Putamen (tissue), 1 donor: ENCODE measurements at regions not wholly inside any gene's neighbourhood (a gene's known extent, or its start where the extent isn't known, plus 50 kb on each side); places are given as distances from the start of the nearest gene placed in this dataset.

Experiments
- DNase-seq: peaks from one replicate; pipeline ENCODE4 v3.0.0-alpha.2; 2016; ENCODE audit warnings: low spot score

DNA sequence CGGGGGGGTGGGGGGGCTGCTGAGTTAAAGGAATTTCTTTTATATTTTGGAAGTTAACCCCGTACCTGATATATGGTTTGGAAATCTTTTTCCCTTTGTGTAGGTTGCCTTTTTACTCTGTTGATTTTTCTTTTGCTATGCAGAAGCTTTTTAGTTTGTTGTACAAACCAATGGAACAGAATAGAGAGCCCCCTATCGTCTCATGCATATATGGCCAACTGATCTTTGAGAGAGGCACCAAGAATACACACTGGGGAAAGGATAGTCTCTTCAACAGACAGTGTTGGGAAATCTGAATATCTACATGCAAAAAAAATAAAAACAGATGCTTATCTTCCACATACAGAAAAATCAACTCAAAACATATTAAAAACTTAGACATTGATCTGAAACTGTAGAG, 647.8 kb upstream of the KLHL29 start:
- DNase-seq: no peak

DNA sequence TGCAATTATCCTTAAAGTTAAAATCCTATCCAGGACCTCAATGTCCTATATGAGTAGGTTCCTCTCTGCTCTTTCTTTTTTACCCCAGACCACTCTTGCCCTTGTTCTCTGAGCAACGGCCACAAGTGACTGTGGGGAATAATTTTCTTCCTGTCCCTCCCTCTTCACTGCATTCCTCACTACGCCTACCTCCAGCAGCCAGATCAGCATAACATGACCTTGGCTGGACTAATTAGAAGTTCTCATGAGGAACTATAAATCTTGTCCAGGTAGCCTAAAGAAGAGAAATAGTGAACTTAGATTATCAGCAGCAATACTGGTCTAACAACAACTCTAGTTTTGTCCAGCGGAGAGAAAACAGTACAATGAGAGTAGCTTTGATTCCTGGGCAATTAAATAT, 643.8 kb upstream of the KLHL29 start:
- no peak for DNase-seq

DNA sequence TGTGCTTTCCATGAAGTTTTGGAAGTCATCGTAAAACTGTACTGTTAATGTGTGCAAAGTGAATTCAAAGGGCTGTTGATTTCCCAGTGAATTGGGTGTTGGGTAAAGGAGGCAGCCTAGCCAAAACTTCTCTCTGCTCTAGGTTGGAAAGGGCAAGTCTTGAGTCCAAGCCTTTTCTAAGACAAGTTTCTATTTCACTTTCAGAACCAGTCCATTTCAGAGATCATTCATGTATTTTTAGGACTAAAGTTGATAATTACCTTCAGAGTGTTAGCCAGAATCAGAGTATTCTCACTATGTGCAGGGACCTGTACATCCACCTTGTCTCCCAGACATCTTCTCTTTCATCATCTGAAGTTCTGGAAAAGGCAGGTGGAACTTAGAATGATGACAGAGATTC, 636.1 kb upstream of the KLHL29 start:
- no peak for DNase-seq

DNA sequence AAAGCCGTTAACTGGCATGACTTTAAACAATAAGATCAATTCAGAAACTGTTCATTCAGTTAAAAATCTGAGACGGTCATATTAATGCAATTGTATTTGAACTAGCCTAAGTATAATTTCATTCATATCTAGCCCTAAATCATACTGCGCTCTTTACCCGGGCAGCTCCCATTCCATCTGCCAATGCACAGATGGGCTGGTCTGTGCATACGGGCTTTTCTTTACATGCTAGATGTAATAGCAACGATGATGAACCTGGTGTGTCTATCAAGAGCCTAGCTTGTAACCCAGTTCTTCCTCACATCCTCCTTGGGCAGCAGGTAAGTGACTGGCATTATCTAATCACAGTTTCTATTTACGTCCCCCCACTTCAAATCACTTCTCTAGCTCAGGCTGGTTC, 631.5 kb upstream of the KLHL29 start:
- no peak for DNase-seq

DNA sequence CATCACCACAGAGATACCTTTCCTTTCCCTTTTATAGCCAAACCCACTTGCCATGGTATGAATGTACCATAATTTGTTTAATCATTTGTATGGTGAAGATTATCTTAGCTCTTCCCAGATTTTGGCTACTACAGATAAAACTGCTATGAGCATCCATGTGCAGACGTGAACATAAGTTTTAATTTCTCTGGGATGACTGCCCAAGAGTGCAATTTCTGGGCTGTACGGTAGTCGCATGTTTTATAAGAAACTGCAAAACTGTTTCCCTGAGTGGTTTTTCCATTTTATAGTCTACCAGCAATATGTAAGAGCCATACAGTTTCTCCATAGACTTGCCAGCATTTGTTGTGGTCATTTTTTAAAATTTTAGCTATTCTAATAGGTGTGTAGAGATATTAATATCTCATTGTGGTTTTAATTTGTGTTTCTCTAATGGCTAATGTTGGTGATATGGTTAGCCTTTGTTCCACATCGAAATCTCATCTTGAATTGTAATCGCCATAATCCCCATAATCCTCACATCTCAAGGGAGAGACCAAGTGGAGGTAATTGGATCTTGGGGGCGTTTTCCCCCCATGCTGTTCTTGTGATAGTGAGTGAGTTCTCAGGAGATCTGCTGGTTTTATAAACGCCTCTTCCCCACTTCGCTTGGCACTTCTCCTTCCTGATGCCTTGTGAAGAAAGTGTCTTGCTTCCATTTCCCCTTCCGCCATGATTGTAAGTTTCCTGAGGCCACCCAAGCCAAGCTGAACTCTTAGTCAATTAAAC, 628.5 kb upstream of the KLHL29 start:
- DNase-seq: no peak

DNA sequence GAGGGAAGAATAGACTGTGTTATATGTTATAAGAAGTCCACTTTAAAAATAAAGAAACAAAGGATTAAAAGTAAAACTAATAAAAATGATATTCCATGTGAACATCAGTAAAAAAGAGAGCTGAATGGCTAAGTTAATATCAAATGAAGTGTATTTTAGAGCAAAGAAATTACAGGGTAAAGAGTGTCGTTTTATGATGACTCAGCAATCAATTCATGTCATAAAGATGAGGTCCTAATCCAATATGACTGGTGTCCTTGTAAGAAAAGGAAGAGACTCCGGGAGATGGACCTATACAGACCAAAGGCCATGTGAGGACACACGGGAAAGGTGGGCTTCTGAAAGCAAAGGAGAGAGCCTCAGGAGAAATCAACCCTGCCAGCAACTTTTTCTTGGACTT, 615.5 kb upstream of the KLHL29 start:
- no peak for DNase-seq

DNA sequence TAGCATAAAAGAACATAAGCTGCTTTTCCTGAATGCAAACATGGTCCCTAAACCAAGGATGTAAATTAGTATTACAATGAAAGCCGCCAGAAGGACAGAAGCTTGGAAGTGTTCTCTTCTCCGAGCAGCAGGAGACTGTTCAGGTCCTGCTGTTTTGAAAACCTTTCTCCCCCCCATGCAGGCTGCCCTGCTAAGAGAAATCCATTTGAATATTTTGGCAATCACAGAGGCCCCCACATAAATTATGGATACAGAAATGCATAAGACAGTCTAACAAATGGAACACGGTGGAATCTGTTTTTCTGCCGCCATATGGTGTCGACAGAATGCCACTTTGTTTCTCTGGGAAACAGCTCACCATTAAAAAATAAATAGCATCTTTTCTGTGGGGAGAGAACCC, 600.4 kb upstream of the KLHL29 start:
- DNase-seq: no peak

DNA sequence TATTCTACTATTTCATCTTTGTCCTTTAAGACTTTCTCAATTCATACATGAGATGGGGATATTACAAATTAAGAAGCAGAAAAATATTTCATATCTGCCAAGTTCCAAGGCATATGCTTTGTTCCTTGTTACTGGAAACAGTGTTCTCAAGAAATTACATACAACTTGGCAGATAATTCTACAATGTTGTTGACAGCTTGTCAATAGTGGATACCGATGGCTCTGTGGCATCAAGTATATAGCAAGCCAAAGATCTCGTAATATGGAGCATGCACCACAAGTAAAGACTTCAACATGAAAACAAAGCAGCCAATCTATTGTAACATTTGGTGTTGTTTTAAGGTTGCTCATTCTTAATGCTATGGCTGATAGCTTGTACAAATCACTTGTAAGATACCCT, 598.2 kb upstream of the KLHL29 start:
- DNase-seq: no peak

DNA sequence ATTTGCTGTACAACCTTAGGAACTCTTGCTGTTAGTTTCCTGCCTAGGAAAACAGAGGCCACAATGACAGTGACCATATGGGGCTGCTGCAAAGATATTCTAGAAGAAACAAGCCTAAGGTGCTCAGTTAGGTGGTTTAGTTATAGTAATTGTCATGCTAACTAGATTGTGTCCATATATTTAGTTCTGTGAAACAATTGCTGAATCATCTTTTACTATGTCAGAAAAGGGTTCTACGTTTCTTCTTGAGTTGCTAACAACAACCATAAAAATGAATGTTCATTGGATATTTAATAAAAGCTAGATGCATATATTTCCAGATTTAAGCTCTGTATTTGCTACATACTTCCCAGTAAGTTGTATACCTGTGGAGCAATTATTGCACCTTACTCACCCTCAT, 597.2 kb upstream of the KLHL29 start:
- no peak for DNase-seq

DNA sequence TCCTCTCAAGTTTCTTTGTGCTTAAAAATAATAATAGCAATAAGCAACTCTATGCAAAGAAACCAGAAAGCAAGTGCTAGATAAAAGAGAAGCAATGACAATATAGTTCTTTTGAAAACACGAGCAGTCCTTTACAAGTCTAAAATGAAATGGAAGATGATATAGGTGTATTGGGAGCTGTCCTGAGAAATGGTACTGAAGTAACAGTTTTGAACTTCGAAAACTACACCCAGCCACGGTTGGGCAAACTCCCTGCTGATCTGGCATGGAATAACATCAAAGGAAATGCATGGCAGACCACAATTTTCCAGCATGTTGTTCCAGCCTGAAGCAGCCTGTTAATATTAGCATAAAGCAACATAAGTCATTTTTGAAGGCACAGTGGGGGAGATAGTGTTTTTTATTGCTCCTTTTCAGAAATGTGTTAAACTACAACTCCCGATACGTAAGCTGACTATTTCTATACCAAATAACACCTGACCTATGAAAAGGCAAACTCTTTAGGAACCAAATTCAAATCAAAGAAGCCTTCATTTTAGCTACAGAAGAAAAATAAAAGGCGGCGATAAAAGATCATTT, 596.1 kb upstream of the KLHL29 start:
- no peak for DNase-seq

DNA sequence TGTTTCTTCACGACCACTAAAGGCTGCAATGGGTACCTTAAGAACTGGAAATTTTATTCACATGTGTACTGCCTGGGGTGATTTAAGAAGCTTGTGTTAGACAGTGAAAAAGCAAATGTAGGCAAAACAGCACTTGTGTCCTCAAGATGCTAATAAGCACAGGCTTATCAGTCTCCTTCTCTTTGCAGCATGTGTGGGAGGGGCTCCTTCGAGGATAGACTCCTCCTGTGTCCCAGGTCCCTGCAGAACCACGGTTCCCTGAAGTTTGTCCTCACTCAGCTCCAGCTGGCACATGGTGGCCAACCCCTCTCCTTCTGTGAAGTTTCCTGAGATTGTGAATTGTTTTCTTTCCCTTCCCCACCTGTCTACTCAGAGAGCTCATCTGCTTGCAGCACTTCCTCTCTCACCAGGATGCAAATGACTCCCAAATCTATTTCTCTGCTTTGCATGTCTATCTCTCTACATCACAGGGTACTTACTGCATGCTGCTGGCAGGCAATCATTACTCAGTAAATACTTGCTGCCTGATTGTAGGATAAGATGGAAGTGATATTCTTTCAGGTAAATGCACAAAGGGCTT, 589.6 kb upstream of the KLHL29 start:
- no peak for DNase-seq

DNA sequence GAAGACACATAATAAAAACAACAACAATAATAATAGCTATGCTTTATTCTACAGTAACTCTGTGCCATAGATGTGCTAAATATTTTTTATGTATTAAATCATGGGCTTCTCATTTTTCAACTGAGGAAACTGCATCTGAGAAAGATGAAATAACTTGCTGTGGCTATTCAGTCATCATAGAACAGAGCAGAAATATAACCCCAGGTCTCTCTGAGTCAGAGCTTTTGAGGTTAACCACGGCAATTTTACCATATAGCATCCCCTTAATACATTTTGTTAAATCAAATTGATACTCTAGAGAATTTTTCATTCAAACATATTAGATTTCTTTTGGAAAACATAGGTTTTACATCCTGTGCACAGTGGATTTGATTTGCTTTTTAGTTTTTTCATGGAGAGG, 586.6 kb upstream of the KLHL29 start:
- DNase-seq: no peak

DNA sequence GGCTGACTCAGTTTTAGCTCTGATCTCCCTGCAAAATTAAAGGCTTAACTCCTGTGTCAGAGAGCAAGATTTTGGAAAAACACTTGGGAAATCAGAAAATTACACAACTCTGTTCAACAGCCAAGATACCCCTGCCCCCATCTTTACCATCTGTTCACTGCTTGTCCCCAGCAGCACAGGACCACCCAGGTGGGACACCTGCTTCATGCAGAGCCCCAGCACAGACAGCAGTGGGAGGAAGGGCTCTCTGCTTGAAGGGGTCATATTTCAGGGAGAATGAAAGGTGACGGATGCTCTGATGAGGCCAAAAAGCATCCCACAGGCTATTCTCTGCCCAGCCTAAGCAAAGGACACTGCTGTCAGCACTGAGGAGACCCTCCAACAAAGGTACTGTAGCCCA, 584.6 kb upstream of the KLHL29 start:
- no peak for DNase-seq

DNA sequence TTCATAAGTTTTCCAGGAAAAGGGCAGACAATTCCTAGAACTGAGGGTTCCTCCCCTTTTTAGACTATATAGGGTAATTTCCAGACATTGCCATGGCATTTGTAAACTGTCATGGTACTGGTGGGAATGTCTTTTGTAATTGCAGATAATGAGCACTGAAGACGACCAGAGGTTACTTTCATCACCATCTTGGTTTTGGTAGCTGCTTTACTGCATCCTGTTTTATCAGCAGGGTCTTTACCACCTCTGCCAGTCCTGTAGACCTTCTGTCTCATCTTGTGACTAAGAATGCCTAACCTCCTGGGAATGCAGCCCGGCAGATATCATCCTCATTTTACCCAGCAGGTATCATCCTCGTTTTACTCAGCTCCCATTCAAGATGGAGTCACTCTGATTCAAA, 583.9 kb upstream of the KLHL29 start:
- no peak for DNase-seq

DNA sequence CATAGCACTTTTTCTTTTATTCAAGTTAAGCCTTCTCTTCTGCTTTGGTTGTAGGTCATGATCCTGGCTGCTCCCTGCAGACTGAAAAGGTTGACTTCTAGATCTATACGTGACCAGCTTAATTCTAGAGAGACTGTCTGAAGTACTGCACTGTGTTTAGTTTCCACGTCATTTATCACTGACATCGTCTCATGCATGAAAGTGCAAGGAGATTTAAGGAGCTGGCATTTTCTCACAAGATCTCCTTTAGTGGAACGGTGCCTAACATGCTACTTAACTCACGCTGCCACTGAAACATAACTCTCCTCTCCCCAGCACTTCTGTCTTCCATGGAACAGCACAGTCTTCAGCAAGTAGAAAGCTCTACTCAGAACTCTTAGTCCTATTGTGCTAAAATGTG, 583.0 kb upstream of the KLHL29 start:
- no peak for DNase-seq

DNA sequence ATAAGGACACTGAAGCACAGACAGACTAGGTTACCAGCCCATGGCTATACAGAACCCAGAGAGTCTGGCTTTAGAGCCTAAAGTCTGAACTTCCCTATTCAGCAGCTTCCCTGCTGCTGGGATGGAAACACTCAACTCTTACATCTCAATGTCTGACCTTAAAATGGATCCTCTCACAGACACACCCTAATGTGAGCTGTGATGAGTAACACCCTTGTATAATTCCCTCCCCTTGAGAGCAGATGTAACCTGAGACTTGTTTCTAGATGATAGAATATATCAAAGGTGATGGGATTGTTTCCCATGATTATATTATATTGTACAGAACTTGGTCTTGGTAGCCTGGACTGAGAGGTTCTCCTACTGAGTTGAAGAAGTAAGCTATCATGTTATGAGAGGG, 577.1 kb upstream of the KLHL29 start:
- no peak for DNase-seq

DNA sequence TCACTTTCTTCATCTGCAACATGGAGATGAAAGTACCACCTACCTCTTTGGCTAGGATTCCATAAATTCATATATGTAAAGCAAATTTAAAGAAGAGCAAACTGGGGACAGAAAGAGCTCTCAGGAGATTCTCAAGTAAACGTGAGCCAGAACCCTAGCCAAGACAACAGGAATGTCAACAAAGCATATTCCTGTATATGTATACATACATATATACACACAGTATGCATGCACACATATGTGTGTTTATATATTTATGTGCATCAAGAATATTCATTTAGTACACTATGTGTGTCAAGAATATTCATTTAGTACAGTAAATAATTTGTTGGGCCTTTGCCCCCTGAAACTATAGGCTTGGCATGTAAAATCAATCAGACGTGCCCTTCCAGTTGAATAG, 574.4 kb upstream of the KLHL29 start:
- no peak for DNase-seq

DNA sequence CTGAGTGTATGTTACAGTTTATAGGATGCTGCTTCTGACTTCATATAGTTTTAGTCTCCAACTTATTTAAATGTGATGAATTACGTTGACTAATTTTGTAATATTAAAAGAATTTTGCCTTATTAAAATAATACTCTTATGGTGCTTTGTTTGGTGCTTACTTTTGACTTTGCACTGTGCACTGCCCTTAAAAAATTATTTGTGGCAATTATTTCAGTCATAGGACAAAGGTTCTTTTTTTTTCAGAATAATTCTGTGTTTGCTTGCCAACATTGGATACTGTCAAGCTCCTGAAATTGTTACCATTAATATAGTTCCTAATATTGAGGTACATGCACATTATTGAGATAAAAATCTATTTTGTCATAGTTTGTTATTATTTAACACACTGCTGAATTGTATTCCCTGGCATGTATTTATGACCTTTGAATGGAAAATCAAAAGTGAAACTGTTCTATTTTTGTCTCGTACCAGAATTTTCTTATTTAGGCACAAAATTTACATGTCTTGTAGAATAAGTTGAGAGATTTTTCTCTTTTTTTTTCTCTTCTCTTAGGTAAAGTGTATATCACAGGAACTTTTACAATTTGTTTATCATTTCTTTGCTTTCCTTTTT, 572.8 kb upstream of the KLHL29 start:
- no peak for DNase-seq

DNA sequence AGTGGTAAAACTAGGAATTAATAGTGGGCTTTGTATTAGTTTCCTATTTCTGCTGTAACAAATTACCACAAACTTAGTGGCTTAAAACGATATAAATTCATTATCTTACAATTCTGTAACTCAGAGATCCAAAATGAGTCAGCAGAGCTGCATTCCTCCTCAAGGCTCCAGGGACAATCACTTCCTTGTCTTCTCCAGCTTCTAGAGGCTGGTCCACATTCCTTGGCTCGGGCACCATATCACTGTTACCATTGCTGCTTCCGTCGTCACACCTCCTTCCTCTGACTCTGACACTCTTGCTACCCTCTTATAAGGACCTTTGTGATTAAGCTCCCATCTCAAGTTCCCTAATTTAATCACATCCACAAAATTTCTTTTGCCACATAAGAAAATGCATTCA, 567.8 kb upstream of the KLHL29 start:
- DNase-seq: no peak

DNA sequence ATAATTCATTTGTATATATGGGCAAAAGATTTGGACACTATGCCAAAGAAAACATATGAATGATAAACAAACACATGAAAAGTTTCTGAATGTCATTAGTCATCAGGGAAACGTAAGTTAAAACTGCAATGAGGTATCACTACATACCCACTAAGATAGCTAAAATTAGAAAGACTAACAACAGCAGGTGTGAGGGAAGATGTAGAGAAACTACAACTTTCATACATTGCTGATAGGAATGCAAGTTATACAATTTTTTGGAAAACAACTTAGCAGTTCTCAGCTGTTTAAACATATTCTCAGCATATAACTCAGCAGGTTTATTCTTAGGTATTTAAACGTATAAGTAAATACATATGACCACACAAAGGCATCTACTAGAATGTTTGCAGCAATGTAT, 563.5 kb upstream of the KLHL29 start:
- no peak for DNase-seq

DNA sequence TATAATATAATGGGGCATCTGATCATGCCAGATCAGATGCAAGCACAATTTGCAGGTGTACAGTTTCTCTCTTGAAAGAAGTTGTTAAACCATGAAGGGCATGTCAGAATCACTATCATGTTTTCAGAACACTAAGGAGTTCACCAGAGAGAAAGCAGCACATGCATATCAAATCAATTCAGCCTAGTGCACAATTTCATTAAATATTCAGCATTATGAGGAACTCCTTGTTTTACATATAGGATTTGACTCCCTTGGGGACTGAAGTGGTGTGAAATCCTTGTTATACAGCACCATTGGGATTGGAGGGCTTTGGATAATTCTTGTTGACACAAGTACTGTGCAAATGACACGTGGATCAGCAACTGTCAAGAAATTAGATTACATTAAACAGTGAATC, 562.1 kb upstream of the KLHL29 start:
- DNase-seq: no peak

DNA sequence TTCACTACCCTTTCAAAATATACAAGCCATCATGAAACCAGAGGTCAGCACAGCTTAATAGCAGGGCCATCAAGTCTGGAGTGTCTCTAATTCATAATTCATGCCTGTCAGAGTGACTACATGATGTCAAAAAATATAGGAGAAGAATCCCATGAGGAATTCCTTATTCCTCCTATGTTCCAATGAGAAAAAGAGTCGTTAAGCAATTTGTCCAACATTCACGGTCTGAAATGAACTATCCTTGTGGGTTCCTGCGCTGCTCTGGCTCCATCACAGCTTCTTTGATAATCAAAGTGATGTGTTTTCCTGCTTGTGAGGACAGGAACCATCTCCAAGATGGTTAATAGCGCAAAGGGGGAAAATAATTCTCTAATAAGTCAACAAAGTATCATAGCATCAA, 560.4 kb upstream of the KLHL29 start:
- DNase-seq: no peak

DNA sequence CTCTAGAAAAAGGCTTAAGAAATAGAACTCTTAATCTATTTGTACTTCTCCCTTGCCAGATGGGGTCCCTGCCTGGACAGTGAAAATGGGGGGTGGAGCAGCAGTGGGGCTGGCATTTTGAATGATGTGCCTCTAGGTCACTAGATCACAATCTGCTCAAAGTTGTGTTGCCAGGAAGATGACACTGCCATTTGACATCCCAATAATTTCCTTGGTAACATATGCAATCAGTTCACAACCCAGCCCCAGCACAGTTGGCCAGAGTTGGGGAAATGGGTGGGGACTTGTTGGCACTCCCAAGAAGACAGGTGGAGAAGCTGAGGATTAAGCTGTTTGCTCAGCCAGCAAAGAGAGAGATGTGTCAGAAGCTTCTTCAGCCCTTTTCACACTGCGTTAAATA, 558.3 kb upstream of the KLHL29 start:
- DNase-seq: no peak

DNA sequence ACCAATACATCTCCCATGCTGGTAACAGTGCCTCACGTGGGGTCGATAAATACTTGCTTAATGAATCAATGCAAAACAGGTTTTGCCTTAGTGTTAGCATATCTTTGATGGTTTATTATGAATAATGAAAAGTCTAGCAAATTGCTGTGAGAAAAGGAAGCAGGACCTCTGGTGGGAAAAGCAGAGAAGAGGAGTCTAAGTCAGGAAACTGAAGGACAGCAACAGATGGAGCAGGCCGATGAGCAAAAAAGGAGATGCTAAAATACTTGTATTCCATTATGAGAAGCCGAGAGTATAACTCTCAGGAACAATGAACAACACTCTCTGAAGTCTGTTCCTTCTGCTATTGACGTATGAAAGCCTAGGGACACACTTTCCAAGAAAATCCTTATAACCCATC, 555.2 kb upstream of the KLHL29 start:
- no peak for DNase-seq
